BLaER1 treated with 17β-estradiol and CSF1 and Interleukin-3, amounts not matched to agents 10 nM and 100 nM (cell line): ENCODE measurements at regions not wholly inside any gene's neighbourhood (a gene's known extent, or its start where the extent isn't known, plus 50 kb on each side); places are given as distances from the start of the nearest gene placed in this dataset.

Experiments
- H3K27ac ChIP-seq, 11 experiments: shearing (Covaris generic); formaldehyde crosslinking; 2 replicates each; pipeline ENCODE4 v1.8.1; 2022
- H3K27me3 ChIP-seq, 11 experiments: shearing (Covaris generic); formaldehyde crosslinking; 2 replicates each; pipeline ENCODE4 v1.8.1; 2022
- H3K36me3 ChIP-seq, 11 experiments: shearing (Covaris generic); formaldehyde crosslinking; 2 replicates each; pipeline ENCODE4 v1.8.1; 2022
- H3K4me1 ChIP-seq, 10 experiments: shearing (Covaris generic); formaldehyde crosslinking; 2 replicates each; pipeline ENCODE4 v1.8.1; 2022
- H3K4me2 ChIP-seq, 11 experiments: shearing (Covaris generic); formaldehyde crosslinking; 2 replicates each; pipeline ENCODE4 v1.8.1; 2022
- H3K4me3 ChIP-seq, 10 experiments: shearing (Covaris generic); formaldehyde crosslinking; 2 replicates each; pipeline ENCODE4 v1.8.1; 2022
- H3K9ac ChIP-seq, 11 experiments: shearing (Covaris generic); formaldehyde crosslinking; 2 replicates each; pipeline ENCODE4 v1.8.1; 2022
- H3K9me3 ChIP-seq, 11 experiments: shearing (Covaris generic); formaldehyde crosslinking; replicated peaks in 1 of 11; 2 replicates each; pipeline ENCODE4 v1.8.1; 2022
- H4K20me1 ChIP-seq, 11 experiments: shearing (Covaris generic); formaldehyde crosslinking; 2 replicates each; pipeline ENCODE4 v1.8.1; 2022
- Cebpa-rat ChIP-seq, 11 experiments: shearing (Covaris generic); IDR thresholded peaks; 2 replicates each; pipeline ENCODE4 v1.8.1; 2022

DNA sequence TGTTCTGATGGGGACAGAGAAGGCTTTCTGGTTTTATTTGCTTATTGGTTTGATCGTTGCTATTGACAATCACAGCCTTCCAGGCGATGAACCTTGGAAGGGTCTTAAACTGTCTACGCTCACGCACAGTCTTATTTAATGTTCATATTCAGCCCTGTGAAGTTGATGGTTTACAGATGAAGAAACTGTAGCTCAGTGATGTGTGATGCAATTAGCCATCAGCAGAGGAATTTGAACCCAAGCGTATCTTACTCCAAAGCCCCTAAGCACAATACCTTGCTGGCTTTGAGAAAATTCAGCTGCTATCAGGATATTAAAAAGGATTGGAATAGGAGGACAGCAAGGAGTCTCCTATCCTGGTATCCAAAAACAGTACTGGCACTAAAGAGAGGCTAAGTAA, 77.1 kb upstream of the CALM2 start:
- no peak overlapping the region for H3K4me3 ChIP-seq
- no peak overlapping the region for H3K9ac ChIP-seq
- no peaks in the 10 kb centered on the region for H3K27me3 ChIP-seq
- no peaks in the 10 kb centered on the region for H4K20me1 ChIP-seq
- H3K27ac ChIP-seq, result no peak overlapping the region
- H3K4me2 ChIP-seq, result no peak overlapping the region
- peaks cover 0 to 22% (median 17%) of the 10 kb centered on the region in 10 experiments; a peak in 16 of 20 replicates for H3K4me1 ChIP-seq
- no peaks in the 10 kb centered on the region for H3K9me3 ChIP-seq
- no peaks in the 10 kb centered on the region for H3K36me3 ChIP-seq
- TF ChIP-seq Cebpa-rat (IDR thresholded peaks at IDR 0.05), result no peak

DNA sequence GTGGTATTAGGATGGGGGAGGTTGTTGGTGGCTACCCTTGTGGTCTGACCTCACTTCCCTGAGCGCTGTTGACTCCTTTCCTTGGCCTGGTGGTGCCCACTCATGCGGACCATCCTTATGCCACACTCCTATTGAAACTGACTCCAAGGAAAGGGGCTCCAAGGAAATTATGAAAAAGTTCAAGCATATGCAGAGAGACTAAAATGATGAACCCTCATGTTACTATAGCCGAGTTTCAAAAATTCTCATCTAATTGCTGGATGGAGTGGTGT, 75.0 kb upstream of the CALM2 start:
- H3K4me2 ChIP-seq, result peak overlapping the region in 9 of 11 experiments; percentile 1 to 51 (median 40); a peak in 15 of 22 replicates
- H3K27ac ChIP-seq, result no peak overlapping the region

DNA sequence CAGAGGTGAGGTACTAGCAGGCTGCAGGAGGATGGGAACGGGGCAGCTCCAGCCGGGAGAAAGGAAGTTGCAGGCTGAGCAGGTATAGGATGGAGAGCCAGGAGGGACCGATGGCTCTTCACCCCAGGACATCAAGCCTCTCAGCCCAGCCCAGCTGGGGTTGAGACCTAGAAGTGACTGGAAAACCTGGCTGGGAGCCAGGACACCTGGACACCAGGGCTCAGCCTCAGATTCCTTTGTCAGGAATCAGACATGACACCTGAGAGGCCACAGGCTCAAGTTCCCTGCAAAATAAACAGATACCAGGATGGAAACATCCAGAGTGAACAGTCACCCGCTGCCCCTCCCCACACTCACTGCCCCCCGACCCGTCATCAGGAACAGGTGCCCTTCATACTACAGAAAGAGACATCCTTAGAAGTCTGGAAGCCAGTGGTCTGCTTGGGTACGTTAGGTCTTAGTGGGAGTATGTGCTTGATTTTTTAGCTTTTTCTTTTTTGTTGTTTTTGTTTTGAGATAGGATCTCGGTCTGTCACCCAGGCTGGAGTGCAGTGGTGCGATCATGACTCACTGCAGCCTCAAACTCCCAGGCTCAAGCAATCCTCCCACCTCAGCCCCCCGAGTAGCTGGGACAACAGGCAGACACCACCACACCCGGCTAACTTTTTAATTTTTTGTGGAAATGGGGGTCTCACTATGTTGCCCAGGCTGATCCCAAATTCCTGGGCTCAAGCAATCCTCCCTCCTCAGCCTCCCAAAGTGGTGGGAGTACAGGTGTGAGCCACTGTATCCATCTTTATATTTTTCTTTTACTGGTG, 74.5 kb upstream of the CALM2 start:
- Histone ChIP-seq H3K4me2 (peak overlapping the region in 9 of 11 experiments; percentile 1 to 51 (median 40); a peak in 15 of 22 replicates), H3K9ac (no peak overlapping the region), H3K27me3 (no peaks in the 10 kb centered on the region), H3K4me3 (no peak overlapping the region), H3K4me1 (peaks cover 0 to 13% (median 9%) of the 10 kb centered on the region in 10 experiments; a peak in 15 of 20 replicates), H3K36me3 (no peaks in the 10 kb centered on the region), H3K9me3 (no peaks in the 10 kb centered on the region), H4K20me1 (no peaks in the 10 kb centered on the region), H3K27ac (no peak overlapping the region)
- TF ChIP-seq Cebpa-rat (IDR thresholded peaks at IDR 0.05), result no peak

More for the DNA sequence above, 75.0 kb upstream of the CALM2 start:
- no peak for TF ChIP-seq Cebpa-rat (IDR thresholded peaks at IDR 0.05)
- H3K27me3 ChIP-seq, result no peaks in the 10 kb centered on the region
- peaks cover 0 to 13% (median 9%) of the 10 kb centered on the region in 10 experiments; a peak in 15 of 20 replicates for H3K4me1 ChIP-seq
- H4K20me1 ChIP-seq, result no peaks in the 10 kb centered on the region
- H3K9ac ChIP-seq, result no peak overlapping the region
- no peaks in the 10 kb centered on the region for H3K36me3 ChIP-seq
- no peaks in the 10 kb centered on the region for H3K9me3 ChIP-seq
- H3K4me3 ChIP-seq, result no peak overlapping the region

DNA sequence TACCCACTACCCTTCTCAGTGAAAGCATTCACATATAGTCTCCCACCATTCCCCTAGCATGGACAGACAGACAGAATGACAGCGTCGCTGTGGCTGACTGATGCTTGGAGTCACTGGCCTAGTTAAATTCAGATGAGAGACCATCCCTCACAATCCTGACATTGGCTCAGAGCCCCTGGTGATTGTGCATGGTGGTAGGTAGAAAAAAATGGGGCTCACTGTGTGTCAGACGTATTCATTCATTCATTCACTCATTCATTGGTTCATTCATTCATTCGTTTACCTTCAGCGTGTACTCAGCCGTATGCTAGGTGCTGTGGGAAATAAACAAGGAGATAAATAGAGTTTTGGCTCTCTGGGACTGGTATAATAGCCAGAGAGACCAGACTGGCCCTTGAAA, 73.6 kb upstream of the CALM2 start:
- no peak overlapping the region for H3K4me2 ChIP-seq
- no peaks in the 10 kb centered on the region for H3K27me3 ChIP-seq
- H3K27ac ChIP-seq, result no peak overlapping the region
- TF ChIP-seq Cebpa-rat (IDR thresholded peaks at IDR 0.05), result no peak
- no peaks in the 10 kb centered on the region for H4K20me1 ChIP-seq
- H3K36me3 ChIP-seq, result no peaks in the 10 kb centered on the region
- no peak overlapping the region for H3K4me3 ChIP-seq
- no peaks in the 10 kb centered on the region for H3K9me3 ChIP-seq
- H3K9ac ChIP-seq, result no peak overlapping the region
- peaks cover 0 to 13% (median 9%) of the 10 kb centered on the region in 10 experiments; a peak in 15 of 20 replicates for H3K4me1 ChIP-seq

DNA sequence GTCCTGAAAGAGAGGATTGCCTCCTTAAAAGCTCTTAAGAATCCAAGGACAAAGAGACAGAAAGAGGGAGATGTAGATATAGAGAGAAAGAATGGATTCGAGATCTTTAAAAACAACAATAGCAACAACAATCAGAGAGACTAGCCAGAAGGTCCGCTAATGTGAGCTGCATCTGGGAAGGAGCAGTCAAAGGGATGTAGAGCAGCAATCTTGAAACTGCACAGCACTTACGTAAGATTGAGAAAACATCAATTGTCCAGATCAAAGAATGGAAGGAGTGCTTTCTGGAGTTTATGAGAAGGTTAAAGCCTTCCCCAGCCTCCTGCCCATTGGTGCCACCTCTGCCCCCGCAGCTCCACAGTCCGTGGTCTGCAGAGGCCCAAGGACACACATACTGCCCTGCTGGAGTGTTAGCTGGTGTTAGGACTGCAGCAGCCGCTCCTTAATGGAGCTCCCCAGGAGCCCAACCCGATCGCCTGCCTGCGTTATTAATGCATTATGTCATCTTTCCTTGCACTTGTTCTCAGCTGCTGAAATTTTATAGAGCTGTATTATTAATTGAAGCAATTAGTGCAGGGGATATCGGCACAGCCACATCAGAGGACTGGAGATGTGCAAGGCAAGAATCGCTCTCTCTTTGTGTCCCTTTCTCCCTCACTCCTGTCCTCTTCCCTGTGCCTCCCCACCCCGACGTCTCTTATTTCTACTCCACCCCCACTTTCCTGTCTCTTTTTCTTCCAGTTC, 73.0 kb upstream of the CALM2 start:
- Histone ChIP-seq H4K20me1 (no peaks in the 10 kb centered on the region), H3K27me3 (no peaks in the 10 kb centered on the region), H3K36me3 (no peaks in the 10 kb centered on the region), H3K4me2 (no peak overlapping the region), H3K4me1 (peaks cover 0 to 13% (median 9%) of the 10 kb centered on the region in 10 experiments; a peak in 15 of 20 replicates), H3K9ac (no peak overlapping the region), H3K9me3 (no peaks in the 10 kb centered on the region), H3K4me3 (no peak overlapping the region), H3K27ac (no peak overlapping the region)
- no peak for TF ChIP-seq Cebpa-rat (IDR thresholded peaks at IDR 0.05)

DNA sequence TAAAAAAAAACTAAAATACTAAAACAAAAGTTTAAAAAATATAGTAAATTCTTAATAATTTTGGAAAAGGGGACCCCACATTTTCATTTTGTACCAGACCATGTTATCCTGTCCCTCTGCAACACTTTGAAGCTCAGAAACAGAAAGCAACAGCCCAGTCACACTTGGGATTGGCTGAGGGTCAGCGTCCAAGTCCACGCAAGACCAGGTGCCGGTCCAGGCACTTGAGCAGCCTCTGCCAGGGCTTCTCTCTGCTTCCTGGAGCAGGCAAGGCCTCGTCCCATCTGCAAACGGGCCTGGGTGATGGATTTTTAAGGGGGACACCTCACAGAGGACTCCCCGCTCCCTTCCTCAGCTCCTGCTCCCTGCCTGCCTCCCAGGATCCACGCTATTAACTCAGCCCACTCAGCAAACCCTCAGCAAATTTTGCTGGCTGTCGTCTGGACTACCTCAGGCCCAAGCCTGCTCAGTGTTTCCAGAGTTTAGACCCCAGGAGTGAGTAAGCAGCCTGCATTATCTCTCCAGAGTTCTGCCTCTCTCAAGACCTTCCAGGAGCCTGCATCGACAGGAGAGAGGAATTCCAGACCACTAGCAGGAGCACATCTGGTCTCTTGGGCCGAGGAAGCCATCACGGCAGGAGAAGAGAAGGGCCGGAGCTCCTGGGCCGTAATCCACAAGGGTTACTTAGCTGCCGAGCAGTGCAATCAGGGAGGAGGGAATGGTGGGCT, 67.4 kb upstream of the CALM2 start:
- Histone ChIP-seq H3K27ac (no peak overlapping the region), H3K36me3 (no peaks in the 10 kb centered on the region), H3K4me1 (no peaks in the 10 kb centered on the region), H3K4me2 (no peak overlapping the region), H4K20me1 (no peaks in the 10 kb centered on the region), H3K4me3 (no peak overlapping the region), H3K9me3 (no peaks in the 10 kb centered on the region), H3K27me3 (no peaks in the 10 kb centered on the region), H3K9ac (no peak overlapping the region)
- TF ChIP-seq Cebpa-rat (IDR thresholded peaks at IDR 0.05), result no peak

DNA sequence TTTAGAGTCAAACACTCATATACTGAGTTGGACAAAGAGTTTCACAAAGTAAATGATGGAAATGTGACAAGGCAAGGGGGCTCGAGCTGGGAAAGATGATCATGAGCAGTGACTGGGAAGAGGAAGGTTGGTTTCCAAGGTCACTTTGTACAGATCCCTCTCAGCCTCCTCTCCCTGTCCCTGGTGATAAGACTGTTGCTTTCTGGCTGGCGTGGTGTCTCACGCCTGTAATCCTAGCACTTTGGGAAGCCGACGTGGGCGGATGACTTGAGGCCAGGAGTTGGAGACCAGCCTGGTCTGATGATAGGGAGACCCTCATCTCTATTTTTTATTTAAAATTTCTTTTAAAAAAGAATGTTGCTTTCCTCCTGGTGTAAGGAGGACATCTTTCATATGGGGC, 65.4 kb upstream of the CALM2 start:
- Histone ChIP-seq H4K20me1 (no peaks in the 10 kb centered on the region), H3K9me3 (no peaks in the 10 kb centered on the region), H3K4me1 (no peaks in the 10 kb centered on the region), H3K36me3 (no peaks in the 10 kb centered on the region), H3K27ac (no peak overlapping the region), H3K9ac (no peak overlapping the region), H3K27me3 (no peaks in the 10 kb centered on the region), H3K4me2 (no peak overlapping the region), H3K4me3 (no peak overlapping the region)
- no peak for TF ChIP-seq Cebpa-rat (IDR thresholded peaks at IDR 0.05)

DNA sequence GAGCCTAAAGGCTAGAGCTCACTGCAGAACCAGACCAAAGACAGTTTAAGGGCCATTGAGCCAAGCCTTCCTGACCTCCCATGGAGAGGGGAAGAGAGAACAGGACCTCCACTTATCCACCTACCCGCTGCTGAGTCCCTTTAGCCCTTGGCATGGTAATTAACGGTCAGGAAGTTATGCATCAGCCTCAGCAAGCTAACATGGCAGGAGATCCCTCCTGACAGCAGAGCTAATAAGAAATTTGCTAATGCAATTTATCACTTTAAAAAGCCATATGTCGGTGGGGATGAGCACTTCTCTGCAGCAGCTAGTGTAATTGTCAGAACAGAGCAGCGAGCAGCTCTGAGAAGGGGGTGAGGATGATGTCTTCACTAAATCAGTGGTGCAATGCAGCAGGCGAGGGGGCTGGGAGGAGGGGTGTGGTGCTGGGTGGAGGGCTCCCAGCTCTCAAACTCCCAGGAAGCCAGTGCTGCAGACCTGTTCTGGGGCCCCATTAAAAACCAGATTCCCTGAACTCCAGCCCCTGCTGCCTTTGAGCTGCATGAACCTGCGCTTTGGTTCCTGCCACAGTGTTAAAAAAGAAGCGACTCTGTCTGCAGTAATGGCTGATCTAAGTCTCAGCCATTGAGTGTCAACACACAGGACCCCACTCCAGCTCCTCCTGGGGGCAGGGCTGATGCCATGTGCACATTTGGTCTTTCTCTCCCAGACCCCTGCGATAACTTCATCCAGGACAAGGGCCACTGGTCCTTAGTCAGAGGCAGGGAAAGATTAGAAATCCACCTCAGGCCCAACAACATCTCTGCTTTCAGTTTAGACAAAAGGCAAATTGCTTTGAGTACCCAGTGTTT, 63.0 kb upstream of the CALM2 start:
- Histone ChIP-seq H3K4me3 (no peak overlapping the region), H3K4me2 (no peak overlapping the region), H3K9ac (no peak overlapping the region), H3K4me1 (no peaks in the 10 kb centered on the region), H3K36me3 (no peaks in the 10 kb centered on the region), H4K20me1 (no peaks in the 10 kb centered on the region), H3K9me3 (no peaks in the 10 kb centered on the region), H3K27me3 (no peaks in the 10 kb centered on the region), H3K27ac (no peak overlapping the region)
- TF ChIP-seq Cebpa-rat (IDR thresholded peaks at IDR 0.05), result no peak

DNA sequence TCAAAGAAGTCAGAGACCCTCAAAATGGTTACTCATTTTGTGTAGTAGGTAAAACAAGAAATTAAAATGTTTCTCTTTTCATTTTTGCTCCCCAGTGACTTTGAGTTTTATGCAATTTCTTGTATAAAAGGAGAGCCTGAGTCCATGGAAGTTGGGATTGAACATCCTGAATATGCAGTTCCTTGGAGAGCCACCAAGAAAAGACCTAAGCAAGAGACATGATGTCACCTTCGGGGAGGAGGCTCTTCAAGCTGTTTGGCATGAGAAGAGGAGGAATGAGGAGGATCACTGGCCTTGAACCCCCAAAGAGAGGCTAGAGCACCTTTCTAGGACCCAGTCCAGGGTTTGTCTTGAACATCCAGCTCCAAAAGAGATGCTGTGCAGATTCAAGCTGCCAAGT, 62.3 kb upstream of the CALM2 start:
- no peaks in the 10 kb centered on the region for H3K36me3 ChIP-seq
- H3K27me3 ChIP-seq, result no peaks in the 10 kb centered on the region
- no peak overlapping the region for H3K4me3 ChIP-seq
- no peaks in the 10 kb centered on the region for H3K9me3 ChIP-seq
- no peak overlapping the region for H3K27ac ChIP-seq
- H3K9ac ChIP-seq, result no peak overlapping the region
- no peak overlapping the region for H3K4me2 ChIP-seq
- TF ChIP-seq Cebpa-rat (IDR thresholded peaks at IDR 0.05), result no peak
- no peaks in the 10 kb centered on the region for H3K4me1 ChIP-seq
- H4K20me1 ChIP-seq, result no peaks in the 10 kb centered on the region
